H9 (cell line): ENCODE measurements at regions not wholly inside any gene's neighbourhood (a gene's known extent, or its start where the extent isn't known, plus 50 kb on each side); places are given as distances from the start of the nearest gene placed in this dataset.

ENCODE experiments used
- DNase-seq: peaks from one replicate; pipeline ENCODE4 v3.0.0-alpha.2; 2017
- H2AFZ ChIP-seq: one replicate; pipeline ENCODE4 v1.6.1; 2013; ENCODE audit warnings: mild to moderate bottlenecking, low read length, control low read depth, moderate library complexity
- H2AK5ac ChIP-seq: 2 replicates; pipeline ENCODE4 v1.6.1; 2013; ENCODE audit warnings: low read length, control low read depth, mixed read lengths; ENCODE audit not compliant: insufficient read length
- H2BK120ac ChIP-seq: one replicate; pipeline ENCODE4 v1.6.1; 2013; ENCODE audit warnings: low read depth, mild to moderate bottlenecking, low read length, control low read depth, inconsistent platforms; ENCODE audit not compliant: poor library complexity, severe bottlenecking
- H2BK12ac ChIP-seq: 2 replicates; pipeline ENCODE4 v1.6.1; 2013; ENCODE audit warnings: low read length, control low read depth, mixed read lengths, low read depth; ENCODE audit not compliant: insufficient read length
- H2BK15ac ChIP-seq: 2 replicates; pipeline ENCODE4 v1.6.1; 2013; ENCODE audit warnings: low read depth, low read length, control low read depth
- H2BK20ac ChIP-seq: one replicate; pipeline ENCODE4 v1.6.1; 2013; ENCODE audit warnings: low read depth, mild to moderate bottlenecking, low read length, control low read depth, inconsistent platforms; ENCODE audit not compliant: poor library complexity, severe bottlenecking
- H2BK5ac ChIP-seq: 2 replicates; pipeline ENCODE4 v1.6.1; 2013; ENCODE audit warnings: low read length, control low read depth, mixed read lengths; ENCODE audit not compliant: insufficient read length
- H3K14ac ChIP-seq: 2 replicates; pipeline ENCODE4 v1.6.1; 2013; ENCODE audit warnings: low read length, control low read depth; ENCODE audit not compliant: insufficient read depth
- H3K18ac ChIP-seq: 2 replicates; pipeline ENCODE4 v1.6.1; 2013; ENCODE audit warnings: low read depth, mild to moderate bottlenecking, mixed read lengths, low read length, control low read depth; ENCODE audit not compliant: insufficient read length
- H3K23ac ChIP-seq: 2 replicates; pipeline ENCODE4 v1.6.1; 2013; ENCODE audit warnings: low read length, control low read depth, mixed read lengths, low read depth; ENCODE audit not compliant: insufficient read length
- H3K23me2 ChIP-seq: 2 replicates; pipeline ENCODE4 v1.6.1; 2013; ENCODE audit warnings: low read depth, mild to moderate bottlenecking, mixed read lengths, low read length, control low read depth; ENCODE audit not compliant: insufficient read length, poor library complexity, severe bottlenecking
- H3K27ac ChIP-seq: 2 replicates; pipeline ENCODE4 v1.5.1; 2013; ENCODE audit warnings: low read length, control low read depth, mixed read lengths, low read depth; ENCODE audit not compliant: insufficient read length
- H3K27me3 ChIP-seq: 2 replicates; pipeline ENCODE4 v1.6.1; 2013; ENCODE audit warnings: low read length, control low read depth, inconsistent platforms; ENCODE audit not compliant: insufficient read depth
- H3K4ac ChIP-seq: 2 replicates; pipeline ENCODE4 v1.6.1; 2013; ENCODE audit warnings: low read depth, mild to moderate bottlenecking, control low read depth, inconsistent platforms, low read length, moderate library complexity
- H3K4me1 ChIP-seq: 2 replicates; pipeline ENCODE4 v1.6.1; 2013; ENCODE audit warnings: low read length, control low read depth, inconsistent platforms; ENCODE audit not compliant: insufficient read depth
- H3K4me2 ChIP-seq: 2 replicates; pipeline ENCODE4 v1.6.1; 2013; ENCODE audit warnings: low read length, control low read depth, mixed read lengths; ENCODE audit not compliant: insufficient read length, insufficient read depth
- H3K56ac ChIP-seq: 2 replicates; pipeline ENCODE4 v1.6.1; 2013; ENCODE audit warnings: low read depth, mild to moderate bottlenecking, mixed read lengths, low read length, control low read depth; ENCODE audit not compliant: insufficient read length
- H3K79me1 ChIP-seq: 2 replicates; pipeline ENCODE4 v1.6.1; 2013; ENCODE audit warnings: low read depth, mild to moderate bottlenecking, moderate library complexity, low read length, control low read depth, inconsistent platforms; ENCODE audit not compliant: insufficient read depth, poor library complexity, severe bottlenecking
- H3K79me2 ChIP-seq: 2 replicates; pipeline ENCODE4 v1.6.1; 2013; ENCODE audit warnings: low read length, control low read depth, inconsistent platforms; ENCODE audit not compliant: insufficient read depth
- H3K9ac ChIP-seq: 2 replicates; pipeline ENCODE4 v1.6.1; 2013; ENCODE audit warnings: low read length, control low read depth, mixed read lengths; ENCODE audit not compliant: insufficient read length; ENCODE audit errors: extremely low read depth
- H3K9me3 ChIP-seq: one replicate; pipeline ENCODE4 v1.6.1; 2013; ENCODE audit warnings: low read depth, low read length, inconsistent platforms; ENCODE audit not compliant: control insufficient read depth
- H3T11ph ChIP-seq: one replicate; pipeline ENCODE4 v1.6.1; 2013; ENCODE audit warnings: mild to moderate bottlenecking, low read length, control low read depth, inconsistent platforms
- H4K20me1 ChIP-seq: one replicate; pipeline ENCODE4 v1.6.1; 2013; ENCODE audit not compliant: control insufficient read depth, insufficient read length, insufficient read depth
- H4K5ac ChIP-seq: 2 replicates; pipeline ENCODE4 v1.6.1; 2013; ENCODE audit warnings: low read depth, mild to moderate bottlenecking, mixed read lengths, low read length, control low read depth; ENCODE audit not compliant: insufficient read length
- H4K8ac ChIP-seq: replicated peaks from 2 replicates; pipeline ENCODE4 v1.6.1; 2013; ENCODE audit warnings: low read length, control low read depth, mixed read lengths, low read depth; ENCODE audit not compliant: insufficient read length
- H4K91ac ChIP-seq: 2 replicates; pipeline ENCODE4 v1.6.1; 2013; ENCODE audit warnings: low read depth, mild to moderate bottlenecking, moderate library complexity, mixed read lengths, low read length, control low read depth; ENCODE audit not compliant: insufficient read length
- H3K27ac Mint-ChIP-seq, 3 experiments: 2 replicates in 2 of 3; 3 replicates in 1 of 3; pipeline ENCODE4 v1.8.0; 2020 to 2021; ENCODE audit warnings: mixed read lengths in 3 of 3, mild to moderate bottlenecking in 1 of 3, moderate library complexity in 1 of 3
- H3K27me3 Mint-ChIP-seq: 2 replicates; pipeline ENCODE4 v1.8.0; 2021; ENCODE audit warnings: low read depth, mild to moderate bottlenecking, moderate library complexity, mixed read lengths
- H3K36me3 Mint-ChIP-seq, 3 experiments: 2 replicates in 2 of 3; 3 replicates in 1 of 3; pipeline ENCODE4 v1.8.0; 2020 to 2021; ENCODE audit warnings: low read depth in 3 of 3, mixed read lengths in 3 of 3; ENCODE audit not compliant: insufficient read depth in 1 of 3
- H3K4me1 Mint-ChIP-seq, 2 experiments: 2 replicates each; pipeline ENCODE4 v1.8.0; 2020; ENCODE audit warnings: mixed read lengths in 2 of 2
- H3K4me3 Mint-ChIP-seq, 2 experiments: 2 replicates in 1 of 2; 3 replicates in 1 of 2; pipeline ENCODE4 v1.8.0; 2020 to 2021; ENCODE audit warnings: mild to moderate bottlenecking in 2 of 2, mixed read lengths in 2 of 2, moderate library complexity in 1 of 2
- H3K9me3 Mint-ChIP-seq, 2 experiments: 2 replicates in 1 of 2; 3 replicates in 1 of 2; pipeline ENCODE4 v1.8.0; 2020; ENCODE audit warnings: mild to moderate bottlenecking in 2 of 2, mixed read lengths in 2 of 2, moderate library complexity in 1 of 2
- CTCF ChIP-seq: fragments of 200-600 bp; sonication (generic); conservative IDR thresholded peaks from 3 replicates; pipeline ENCODE4 v1.8.0; 2021; ENCODE audit warnings: antibody characterized with exemption, mild to moderate bottlenecking
- WGBS: extraction: QIAGEN DNeasy Blood & Tissue Kit; methylation state at CpG from one replicate; pipeline ENCODE4 v1.1.7; 2013; ENCODE audit warnings: missing lambda C conversion rate, low lambda C conversion rate, mixed read lengths; ENCODE audit not compliant: insufficient read length; ENCODE audit errors: extremely low coverage; 5-methylcytosine and 5-hydroxymethylcytosine counted together

DNA sequence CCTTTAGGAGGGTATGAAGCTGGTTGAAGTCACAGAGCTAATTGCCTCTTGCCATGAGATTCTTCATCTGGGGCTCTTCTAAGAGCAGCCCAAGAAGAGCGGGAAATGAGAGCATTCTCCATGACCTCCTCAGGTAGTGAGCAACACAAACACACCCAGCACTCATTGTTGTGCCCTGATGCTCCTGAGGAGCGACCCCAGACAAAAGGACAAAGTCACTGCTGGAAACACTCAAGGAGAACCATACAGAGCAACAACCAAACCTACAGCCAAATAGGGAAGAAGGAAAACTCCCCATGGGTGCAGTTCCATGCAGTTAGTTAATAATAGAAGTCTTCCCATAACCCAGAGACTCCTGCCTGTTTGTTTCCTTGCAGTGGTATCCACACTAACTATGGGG, 426.0 kb upstream of the CRIM1 start:
- Histone ChIP-seq H3K4me2 (no peak overlapping the region), H3K18ac (no peak overlapping the region), H4K8ac (no peak overlapping the region), H4K91ac (no peak overlapping the region), H3K79me1 (no peaks in the 10 kb centered on the region), H3K56ac (no peak overlapping the region), H3K27me3 (no peaks in the 10 kb centered on the region), H3T11ph (no peak overlapping the region), H2BK12ac (no peak overlapping the region), H2BK15ac (no peak overlapping the region), H3K14ac (no peak overlapping the region), H3K23ac (no peak overlapping the region), H2AK5ac (no peak overlapping the region), H3K23me2 (no peaks in the 10 kb centered on the region), H3K27ac (no peak overlapping the region), H3K9me3 (no peaks in the 10 kb centered on the region), H3K79me2 (no peaks in the 10 kb centered on the region), H2BK5ac (no peak overlapping the region), H2BK120ac (no peak overlapping the region), H2AFZ (no peak overlapping the region), H3K4ac (no peak overlapping the region), H2BK20ac (no peak overlapping the region), H4K20me1 (no peaks in the 10 kb centered on the region), H4K5ac (no peak overlapping the region), H3K9ac (no peak overlapping the region), H3K4me1 (no peaks in the 10 kb centered on the region)
- Mint-ChIP-seq H3K4me3 (no peak overlapping the region), H3K27ac (no peak overlapping the region), H3K36me3 (no peaks in the 10 kb centered on the region), H3K9me3 (peaks cover 0 to 3% of the 10 kb centered on the region in 2 experiments; a peak in 1 of 5 replicates), H3K27me3 (no peaks in the 10 kb centered on the region; the same call in 1 of the 2 replicates), H3K4me1 (peaks cover 4 to 5% of the 10 kb centered on the region in 2 experiments)
- no peak for DNase-seq
- no CpG with 5 or more reads among the region's 2 CpGs for WGBS
- no peak for TF ChIP-seq CTCF
